ENCODE measurements at regions not wholly inside any gene's neighbourhood (a gene's known extent, or its start where the extent isn't known, plus 50 kb on each side); places are given as distances from the start of the nearest gene placed in this dataset.

DNA sequence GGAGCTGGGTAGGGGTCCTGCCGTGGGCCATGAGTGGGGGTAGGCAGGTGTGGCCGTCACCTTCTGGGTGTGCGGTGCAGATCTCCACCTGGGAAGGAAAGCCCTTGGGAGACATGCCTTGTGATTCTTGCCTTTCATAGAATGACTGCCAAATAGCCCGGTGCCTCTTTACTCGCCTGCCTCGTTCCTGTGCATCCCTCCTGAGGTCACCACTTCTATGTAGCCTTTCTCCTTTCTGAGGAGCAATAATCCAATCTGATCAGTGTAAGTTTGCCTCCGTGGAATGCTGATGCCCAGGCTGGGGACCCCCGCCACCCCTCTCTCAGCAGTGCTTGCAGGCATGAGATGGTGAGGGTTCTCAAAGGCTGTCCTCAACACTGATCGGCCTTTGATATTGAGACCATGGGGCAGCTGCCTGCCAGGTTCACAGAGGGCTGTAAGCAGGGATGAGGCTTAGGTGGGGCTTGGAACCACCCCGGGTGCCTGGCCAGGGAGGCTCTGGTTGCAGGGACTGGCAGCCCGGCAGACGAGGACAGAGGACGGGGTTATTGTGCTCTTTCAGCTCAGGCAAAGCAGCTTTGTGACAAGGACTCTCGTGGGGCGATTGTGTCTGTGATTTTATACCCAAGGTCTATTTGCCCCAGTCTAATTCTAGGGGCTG is 86.1 kb upstream of the WNT7B start:
- TF ChIP-seq, protein P1, sequence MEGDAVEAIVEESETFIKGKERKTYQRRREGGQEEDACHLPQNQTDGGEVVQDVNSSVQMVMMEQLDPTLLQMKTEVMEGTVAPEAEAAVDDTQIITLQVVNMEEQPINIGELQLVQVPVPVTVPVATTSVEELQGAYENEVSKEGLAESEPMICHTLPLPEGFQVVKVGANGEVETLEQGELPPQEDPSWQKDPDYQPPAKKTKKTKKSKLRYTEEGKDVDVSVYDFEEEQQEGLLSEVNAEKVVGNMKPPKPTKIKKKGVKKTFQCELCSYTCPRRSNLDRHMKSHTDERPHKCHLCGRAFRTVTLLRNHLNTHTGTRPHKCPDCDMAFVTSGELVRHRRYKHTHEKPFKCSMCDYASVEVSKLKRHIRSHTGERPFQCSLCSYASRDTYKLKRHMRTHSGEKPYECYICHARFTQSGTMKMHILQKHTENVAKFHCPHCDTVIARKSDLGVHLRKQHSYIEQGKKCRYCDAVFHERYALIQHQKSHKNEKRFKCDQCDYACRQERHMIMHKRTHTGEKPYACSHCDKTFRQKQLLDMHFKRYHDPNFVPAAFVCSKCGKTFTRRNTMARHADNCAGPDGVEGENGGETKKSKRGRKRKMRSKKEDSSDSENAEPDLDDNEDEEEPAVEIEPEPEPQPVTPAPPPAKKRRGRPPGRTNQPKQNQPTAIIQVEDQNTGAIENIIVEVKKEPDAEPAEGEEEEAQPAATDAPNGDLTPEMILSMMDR (IDR thresholded peaks at IDR 0.05) = no peak
- no peak for TF ChIP-seq NFIC (IDR thresholded peaks at IDR 0.05; ENCODE audit: borderline replicate concordance)
- TF ChIP-seq TEAD4 (IDR thresholded peaks at IDR 0.05; ENCODE audit: borderline replicate concordance, insufficient read depth) = no peak
- TF ChIP-seq TAF1 (IDR thresholded peaks at IDR 0.05; ENCODE audit: borderline replicate concordance, low read depth, low read length) = no peak
- TF ChIP-seq RCOR1 (IDR thresholded peaks at IDR 0.05; ENCODE audit: low read length) = no peak
- TF ChIP-seq, protein P2, sequence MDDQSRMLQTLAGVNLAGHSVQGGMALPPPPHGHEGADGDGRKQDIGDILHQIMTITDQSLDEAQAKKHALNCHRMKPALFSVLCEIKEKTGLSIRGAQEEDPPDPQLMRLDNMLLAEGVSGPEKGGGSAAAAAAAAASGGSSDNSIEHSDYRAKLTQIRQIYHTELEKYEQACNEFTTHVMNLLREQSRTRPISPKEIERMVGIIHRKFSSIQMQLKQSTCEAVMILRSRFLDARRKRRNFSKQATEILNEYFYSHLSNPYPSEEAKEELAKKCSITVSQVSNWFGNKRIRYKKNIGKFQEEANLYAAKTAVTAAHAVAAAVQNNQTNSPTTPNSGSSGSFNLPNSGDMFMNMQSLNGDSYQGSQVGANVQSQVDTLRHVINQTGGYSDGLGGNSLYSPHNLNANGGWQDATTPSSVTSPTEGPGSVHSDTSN (IDR thresholded peaks at IDR 0.05) = no peak
- TF ChIP-seq FOXM1 (IDR thresholded peaks at IDR 0.05; ENCODE audit: low read depth) = no peak
- no peak for TF ChIP-seq RFX5 (IDR thresholded peaks at IDR 0.05; ENCODE audit: low read length)
- TF ChIP-seq YY1 (IDR thresholded peaks at IDR 0.05; ENCODE audit: low read depth) = no peak
- TF ChIP-seq EZH2phosphoT487 (IDR thresholded peaks at IDR 0.05; ENCODE audit: borderline replicate concordance, low read depth) = no peak
- TF ChIP-seq, protein P3, sequence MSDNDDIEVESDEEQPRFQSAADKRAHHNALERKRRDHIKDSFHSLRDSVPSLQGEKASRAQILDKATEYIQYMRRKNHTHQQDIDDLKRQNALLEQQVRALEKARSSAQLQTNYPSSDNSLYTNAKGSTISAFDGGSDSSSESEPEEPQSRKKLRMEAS (IDR thresholded peaks at IDR 0.05; ENCODE audit: low read depth) = no peak
